ENCODE measurements at regions not wholly inside any gene's neighbourhood (a gene's known extent, or its start where the extent isn't known, plus 50 kb on each side); places are given as distances from the start of the nearest gene placed in this dataset.

DNA sequence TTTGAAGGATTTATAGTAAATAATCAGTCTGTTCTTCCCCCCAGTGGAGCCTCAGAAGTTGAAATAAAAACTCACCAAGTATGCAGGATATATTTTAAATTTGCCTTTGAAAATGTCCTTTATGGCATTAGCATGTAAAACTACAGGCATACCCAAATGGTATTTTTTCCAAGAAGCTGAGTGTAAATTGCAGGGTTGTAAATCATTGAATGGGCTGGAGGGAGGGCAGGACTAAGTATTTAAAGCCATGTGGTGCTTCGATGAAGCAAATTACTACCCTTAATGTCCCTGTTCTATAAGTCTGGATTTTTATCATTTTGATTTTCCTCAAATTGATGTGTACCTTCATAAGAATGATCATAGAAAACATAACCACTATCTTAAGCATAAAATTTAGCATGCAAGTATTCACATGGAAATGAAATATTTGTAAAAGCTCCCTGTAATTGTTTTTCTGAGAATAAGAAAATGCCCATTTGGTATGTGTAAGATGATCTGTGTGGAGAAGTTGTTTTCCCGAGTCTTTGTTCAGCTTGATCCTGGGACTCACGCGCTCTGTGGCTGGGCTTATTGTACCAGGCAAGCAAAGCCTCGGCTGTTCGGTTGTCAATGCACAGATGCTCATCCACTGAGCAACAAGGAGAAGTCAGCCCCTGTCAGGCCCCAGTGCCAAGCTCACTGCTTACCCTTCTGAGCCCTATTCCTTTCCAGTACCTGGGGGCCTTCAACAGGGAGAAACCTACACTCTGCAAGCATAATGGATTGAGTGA lies 66.7 kb downstream of the CD164 start:
- TF ChIP-seq POLR2AphosphoS5 (IDR thresholded peaks at IDR 0.05; ENCODE audit: low read depth, low read length), result no peak
- TF ChIP-seq, protein P1, sequence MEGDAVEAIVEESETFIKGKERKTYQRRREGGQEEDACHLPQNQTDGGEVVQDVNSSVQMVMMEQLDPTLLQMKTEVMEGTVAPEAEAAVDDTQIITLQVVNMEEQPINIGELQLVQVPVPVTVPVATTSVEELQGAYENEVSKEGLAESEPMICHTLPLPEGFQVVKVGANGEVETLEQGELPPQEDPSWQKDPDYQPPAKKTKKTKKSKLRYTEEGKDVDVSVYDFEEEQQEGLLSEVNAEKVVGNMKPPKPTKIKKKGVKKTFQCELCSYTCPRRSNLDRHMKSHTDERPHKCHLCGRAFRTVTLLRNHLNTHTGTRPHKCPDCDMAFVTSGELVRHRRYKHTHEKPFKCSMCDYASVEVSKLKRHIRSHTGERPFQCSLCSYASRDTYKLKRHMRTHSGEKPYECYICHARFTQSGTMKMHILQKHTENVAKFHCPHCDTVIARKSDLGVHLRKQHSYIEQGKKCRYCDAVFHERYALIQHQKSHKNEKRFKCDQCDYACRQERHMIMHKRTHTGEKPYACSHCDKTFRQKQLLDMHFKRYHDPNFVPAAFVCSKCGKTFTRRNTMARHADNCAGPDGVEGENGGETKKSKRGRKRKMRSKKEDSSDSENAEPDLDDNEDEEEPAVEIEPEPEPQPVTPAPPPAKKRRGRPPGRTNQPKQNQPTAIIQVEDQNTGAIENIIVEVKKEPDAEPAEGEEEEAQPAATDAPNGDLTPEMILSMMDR (IDR thresholded peaks at IDR 0.05), result no peak
- TF ChIP-seq SIN3A (IDR thresholded peaks at IDR 0.05; ENCODE audit: borderline replicate concordance, insufficient read depth, low read depth, low read length), result no peak
- TF ChIP-seq, protein P2, sequence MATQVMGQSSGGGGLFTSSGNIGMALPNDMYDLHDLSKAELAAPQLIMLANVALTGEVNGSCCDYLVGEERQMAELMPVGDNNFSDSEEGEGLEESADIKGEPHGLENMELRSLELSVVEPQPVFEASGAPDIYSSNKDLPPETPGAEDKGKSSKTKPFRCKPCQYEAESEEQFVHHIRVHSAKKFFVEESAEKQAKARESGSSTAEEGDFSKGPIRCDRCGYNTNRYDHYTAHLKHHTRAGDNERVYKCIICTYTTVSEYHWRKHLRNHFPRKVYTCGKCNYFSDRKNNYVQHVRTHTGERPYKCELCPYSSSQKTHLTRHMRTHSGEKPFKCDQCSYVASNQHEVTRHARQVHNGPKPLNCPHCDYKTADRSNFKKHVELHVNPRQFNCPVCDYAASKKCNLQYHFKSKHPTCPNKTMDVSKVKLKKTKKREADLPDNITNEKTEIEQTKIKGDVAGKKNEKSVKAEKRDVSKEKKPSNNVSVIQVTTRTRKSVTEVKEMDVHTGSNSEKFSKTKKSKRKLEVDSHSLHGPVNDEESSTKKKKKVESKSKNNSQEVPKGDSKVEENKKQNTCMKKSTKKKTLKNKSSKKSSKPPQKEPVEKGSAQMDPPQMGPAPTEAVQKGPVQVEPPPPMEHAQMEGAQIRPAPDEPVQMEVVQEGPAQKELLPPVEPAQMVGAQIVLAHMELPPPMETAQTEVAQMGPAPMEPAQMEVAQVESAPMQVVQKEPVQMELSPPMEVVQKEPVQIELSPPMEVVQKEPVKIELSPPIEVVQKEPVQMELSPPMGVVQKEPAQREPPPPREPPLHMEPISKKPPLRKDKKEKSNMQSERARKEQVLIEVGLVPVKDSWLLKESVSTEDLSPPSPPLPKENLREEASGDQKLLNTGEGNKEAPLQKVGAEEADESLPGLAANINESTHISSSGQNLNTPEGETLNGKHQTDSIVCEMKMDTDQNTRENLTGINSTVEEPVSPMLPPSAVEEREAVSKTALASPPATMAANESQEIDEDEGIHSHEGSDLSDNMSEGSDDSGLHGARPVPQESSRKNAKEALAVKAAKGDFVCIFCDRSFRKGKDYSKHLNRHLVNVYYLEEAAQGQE (IDR thresholded peaks at IDR 0.05; ENCODE audit: insufficient read depth in 1 of 2, low read depth in 2 of 2, low read length in 1 of 2), result no peak
- TF ChIP-seq TCF7L2 (IDR thresholded peaks at IDR 0.05; ENCODE audit: low read depth, low read length), result no peak
